HL-60 (cell line): ENCODE measurements at regions not wholly inside any gene's neighbourhood (a gene's known extent, or its start where the extent isn't known, plus 50 kb on each side); places are given as distances from the start of the nearest gene placed in this dataset.

Source experiments
- DNase-seq, 2 experiments: peaks; one replicate each; pipeline ENCODE4 v3.0.0-alpha.2; 2010 to 2020; ENCODE audit warnings: low read depth in 1 of 2, low spot score in 1 of 2
- H3K27ac ChIP-seq: fragments of 250-450 bp; sonication (Bioruptor Pico); replicated peaks from 2 replicates; pipeline ENCODE4 v1.5.1; 2020; ENCODE audit warnings: mild to moderate bottlenecking, moderate library complexity
- H3K27me3 ChIP-seq: fragments of 250-450 bp; sonication (Bioruptor Pico); 2 replicates; pipeline ENCODE4 v1.5.1; 2021; ENCODE audit warnings: mild to moderate bottlenecking, moderate library complexity; ENCODE audit not compliant: insufficient read depth, poor library complexity, severe bottlenecking
- H3K4me3 ChIP-seq: replicated peaks from 2 replicates; pipeline ENCODE4 v1.5.1; 2011; ENCODE audit warnings: mild to moderate bottlenecking, control low read depth, low read length; ENCODE audit not compliant: insufficient read depth
- CTCF ChIP-seq: IDR thresholded peaks from one replicate; pipeline ENCODE4 v1.5.1; 2011; ENCODE audit warnings: low read length, control low read depth, inconsistent platforms; ENCODE audit not compliant: insufficient read depth
- GABPA ChIP-seq: IDR thresholded peaks from 2 replicates; pipeline ENCODE4 v1.6.1; 2012; ENCODE audit warnings: low read depth
- POLR2AphosphoS5 ChIP-seq: IDR thresholded peaks from 2 replicates; pipeline ENCODE4 v1.6.1; 2012; ENCODE audit warnings: low read depth
- REST ChIP-seq: IDR thresholded peaks from 2 replicates; pipeline ENCODE4 v1.6.1; 2012; ENCODE audit warnings: low read depth; ENCODE audit not compliant: insufficient replicate concordance
- SPI1 ChIP-seq: IDR thresholded peaks from 2 replicates; pipeline ENCODE4 v1.6.1; 2012; ENCODE audit warnings: low read depth, mild to moderate bottlenecking, borderline replicate concordance

GRCh38 chr6:74631564-74631963 lies 574.3 kb downstream of the COL12A1 start:
- TF ChIP-seq SPI1 (no peak), CTCF (no peak), POLR2AphosphoS5 (no peak), REST (no peak), GABPA (no peak)
- Histone ChIP-seq H3K27ac (no peak overlapping the region), H3K27me3 (no peaks in the 10 kb centered on the region), H3K4me3 (no peak overlapping the region)
- DNase-seq, result no peak

GRCh38 chr6:74626288-74626687 lies 579.6 kb downstream of the COL12A1 start:
- Histone ChIP-seq H3K4me3 (no peak overlapping the region), H3K27ac (no peak overlapping the region), H3K27me3 (no peaks in the 10 kb centered on the region)
- no peak for TF ChIP-seq SPI1
- TF ChIP-seq CTCF, result no peak
- no peak for TF ChIP-seq POLR2AphosphoS5
- TF ChIP-seq REST, result no peak
- TF ChIP-seq GABPA, result no peak
- DNase-seq, result no peak

- Histone ChIP-seq H3K4me3 (no peak overlapping the region), H3K27ac (no peak overlapping the region), H3K27me3 (no peaks in the 10 kb centered on the region)
- TF ChIP-seq REST (no peak), CTCF (no peak), GABPA (no peak), POLR2AphosphoS5 (no peak), SPI1 (no peak)
- no peak for DNase-seq
These were observed 582.8 kb downstream of the COL12A1 start for GRCh38 chr6:74623027-74623426.
